GM12878 (cell line): ENCODE measurements at regions not wholly inside any gene's neighbourhood (a gene's known extent, or its start where the extent isn't known, plus 50 kb on each side); places are given as distances from the start of the nearest gene placed in this dataset.
A peak's percentile ranks its signal among the peaks of the same experiment; 100 is the strongest.

Experiments used
- ATAC-seq: fragments of 200-7000 bp; cut with Tn5 transposase; 3 replicates; pipeline ENCODE4 v1.9.1; 2020; ENCODE audit warnings: mild to moderate bottlenecking, moderate library complexity
- BruUV-seq: library from RNA; stranded (reverse); fragments of 400-500 nt; replicated peaks from 2 replicates; lab custom pipeline; 2021; lab: Mats Ljungman, UMichigan
- CTCF ChIA-PET: fragments of 300-600 bp; sonication (Branson Sonifier 250); formaldehyde crosslinking; extraction: SDS; loops from one replicate; lab custom pipeline; 2021; ENCODE audit warnings: inconsistent platforms; lab: Yijun Ruan, JAX
- POLR2A ChIA-PET: fragments of 350-600 bp; formaldehyde crosslinking; extraction: SDS; loops from one replicate; lab custom pipeline; 2021; ENCODE audit warnings: inconsistent platforms; lab: Charles Lee
- RAD21 ChIA-PET: fragments of 300-600 bp; sonication (Branson Sonifier 250); formaldehyde crosslinking; loops from one replicate; lab custom pipeline; 2023; ENCODE audit warnings: antibody characterized with exemption; ENCODE audit not compliant: unreplicated experiment; lab: Charles Lee
- SMC1A ChIA-PET: fragments of 300-600 bp; sonication (Branson Sonifier 250); formaldehyde crosslinking; loops from one replicate; lab custom pipeline; 2023; ENCODE audit not compliant: unreplicated experiment, uncharacterized antibody; lab: Charles Lee
- DNase-seq: peaks from one replicate; pipeline ENCODE4 v3.0.0-alpha.2; 2011; ENCODE audit warnings: low read depth, low spot score
- FAIRE-seq: peaks from 3 replicates; lab custom pipeline; 2011; peaks lifted over from hg19 to GRCh38; lab: Jason Lieb, UNC
- H2AFZ ChIP-seq: 2 replicates; pipeline ENCODE4 v1.6.0; 2011; ENCODE audit warnings: low read depth, low read length, control low read depth; ENCODE audit not compliant: control insufficient read depth
- H3K27ac ChIP-seq: 2 replicates; pipeline ENCODE4 v1.5.1; 2011; ENCODE audit warnings: control low read depth; ENCODE audit not compliant: control insufficient read depth, insufficient read depth
- H3K27me3 ChIP-seq, 2 experiments: replicated peaks in 1 of 2; 2 replicates each; pipeline versions ENCODE4 v1.6.0 to v1.6.1; 2011; ENCODE audit warnings: low read length in 1 of 2; ENCODE audit not compliant: control insufficient read depth in 2 of 2, insufficient read depth in 2 of 2
- H3K36me3 ChIP-seq, 2 experiments: 2 replicates each; pipeline ENCODE4 v1.5.1; 2011; ENCODE audit warnings: low read length in 1 of 2; ENCODE audit not compliant: control insufficient read depth in 2 of 2, insufficient read depth in 2 of 2
- H3K4me1 ChIP-seq: 2 replicates; pipeline ENCODE4 v1.6.1; 2011; ENCODE audit warnings: mild to moderate bottlenecking, low read length, moderate library complexity, mixed read lengths; ENCODE audit not compliant: control insufficient read depth, insufficient read depth
- H3K4me2 ChIP-seq: 2 replicates; pipeline ENCODE4 v1.6.0; 2011; ENCODE audit warnings: control low read depth; ENCODE audit not compliant: control insufficient read depth, insufficient read depth
- H3K4me3 ChIP-seq: fragments of 200-600 bp; sonication (generic); 2 replicates; pipeline ENCODE4 v1.5.1; 2016
- H3K79me2 ChIP-seq: 2 replicates; pipeline ENCODE4 v1.6.0; 2011; ENCODE audit warnings: low read length; ENCODE audit not compliant: control insufficient read depth, insufficient read depth
- H3K9ac ChIP-seq: 2 replicates; pipeline ENCODE4 v1.8.0; 2011; ENCODE audit warnings: low read length, control low read depth, mixed read lengths; ENCODE audit not compliant: control insufficient read depth, insufficient read depth
- H3K9me3 ChIP-seq: replicated peaks from 3 replicates; pipeline ENCODE4 v1.5.1; 2011; ENCODE audit warnings: mild to moderate bottlenecking, low read length; ENCODE audit not compliant: control insufficient read depth, insufficient read depth
- H4K20me1 ChIP-seq: 2 replicates; pipeline ENCODE4 v1.6.0; 2011; ENCODE audit not compliant: control insufficient read depth, insufficient read depth
- EZH2 ChIP-seq: IDR thresholded peaks from 2 replicates; pipeline ENCODE4 v1.6.1; 2012; ENCODE audit warnings: low read depth, mild to moderate bottlenecking, control low read depth, inconsistent platforms, low read length, borderline replicate concordance; ENCODE audit not compliant: control insufficient read depth
- SPI1 ChIP-seq: IDR thresholded peaks from 2 replicates; pipeline ENCODE4 v1.6.1; 2011; ENCODE audit warnings: low read depth, mild to moderate bottlenecking, low read length, moderate library complexity, borderline replicate concordance; ENCODE audit not compliant: insufficient read depth
- ZNF274 ChIP-seq: IDR thresholded peaks from one replicate; pipeline ENCODE4 v1.8.0; 2011; ENCODE audit not compliant: insufficient read length, insufficient read depth
- WGBS: methylation state at CpG from one replicate; pipeline ENCODE4 v1.1.6; 2016; ENCODE audit warnings: low lambda C conversion rate; ENCODE audit not compliant: insufficient replicate concordance, insufficient coverage; ENCODE audit errors: missing lambda C conversion rate; 5-methylcytosine and 5-hydroxymethylcytosine counted together
- in situ Hi-C: fragments of 300-500 bp; cut with MboI; formaldehyde crosslinking; loops from 9 replicates; pipeline ENCODE4 v1.14.3; 2018; ENCODE audit warnings: mixed read lengths
- intact Hi-C: fragments of 100-400 bp; cut with micrococcal nuclease; formaldehyde crosslinking; loops from one replicate; pipeline ENCODE4 v1.14.2; 2022; ENCODE audit not compliant: unreplicated experiment
- TF ChIP-seq, protein P1 (sequence below): IDR thresholded peaks from 2 replicates; pipeline ENCODE4 v1.6.1; 2012; ENCODE audit warnings: mild to moderate bottlenecking, low read depth, low read length
- TF ChIP-seq, protein P2 (sequence below): fragments of 450-650 bp; IDR thresholded peaks from 2 replicates; pipeline ENCODE4 v1.6.1; 2017; ENCODE audit warnings: low read depth, mild to moderate bottlenecking, moderate library complexity

DNA sequence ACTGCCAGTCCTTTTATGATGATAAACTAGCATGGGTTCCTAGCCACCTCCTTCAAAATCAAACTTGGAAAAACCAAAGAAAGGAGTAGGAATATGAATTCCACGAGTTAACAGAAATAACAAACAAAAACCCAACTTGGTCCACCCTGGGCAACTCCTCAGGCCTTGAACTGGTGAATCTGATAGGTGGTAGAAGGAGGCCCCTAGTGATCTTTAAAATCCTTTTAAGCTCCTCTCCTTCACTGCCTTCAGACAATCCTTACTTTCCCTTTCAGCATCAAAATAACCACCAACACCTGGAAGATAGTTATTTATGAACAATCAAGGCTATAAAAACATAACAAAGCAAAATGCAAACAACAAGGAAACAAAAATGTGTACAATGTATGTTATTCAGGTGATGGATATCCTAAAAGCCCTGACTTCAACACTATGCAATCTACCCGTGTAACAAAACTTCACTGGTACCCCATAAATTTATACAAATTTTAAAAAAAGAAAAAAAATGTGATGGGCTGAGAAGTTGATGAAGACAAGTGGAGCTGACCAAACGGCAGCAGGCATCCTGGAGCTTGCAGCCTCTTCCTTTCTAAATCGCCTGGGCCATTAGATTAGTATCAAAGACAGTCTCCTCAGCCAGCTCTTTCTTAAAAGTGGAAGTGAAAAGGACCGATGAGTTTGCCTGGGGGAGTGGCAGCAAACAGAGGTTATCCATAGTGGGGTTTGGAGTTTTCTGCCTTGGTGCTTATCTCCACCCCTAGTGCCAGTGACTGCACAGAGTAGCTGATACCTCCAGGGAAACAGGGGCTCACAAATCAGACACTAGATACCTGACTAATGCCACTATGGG lies 179.6 kb downstream of the TMA16 start:
- FAIRE-seq, result no peak
- Histone ChIP-seq H3K27me3 (no peaks in the 10 kb centered on the region), H3K79me2 (no peaks in the 10 kb centered on the region), H3K4me2 (peak overlapping the region; percentile 10; the same call in 1 of the 2 replicates), H3K9ac (no peak overlapping the region), H3K36me3 (no peaks in the 10 kb centered on the region)
- ChIA-PET CTCF (interaction anchor here (0.9 to 17.2 kb wide), 18 partner anchors 8 to 1057 kb away, joined by 3 to 571 read pairs (median 5); no protein-coding TSS in a partner anchor), RAD21 (interaction anchor here (0.9 to 4.5 kb wide), 17 partner anchors 9 to 190 kb away, joined by 3 to 34 read pairs (median 5); no protein-coding TSS in a partner anchor)
- ATAC-seq, result peak; percentile 90
- TF ChIP-seq EZH2 (no peak), ZNF274 (no peak), SPI1 (peak; percentile 76)
- TF ChIP-seq, protein P1, sequence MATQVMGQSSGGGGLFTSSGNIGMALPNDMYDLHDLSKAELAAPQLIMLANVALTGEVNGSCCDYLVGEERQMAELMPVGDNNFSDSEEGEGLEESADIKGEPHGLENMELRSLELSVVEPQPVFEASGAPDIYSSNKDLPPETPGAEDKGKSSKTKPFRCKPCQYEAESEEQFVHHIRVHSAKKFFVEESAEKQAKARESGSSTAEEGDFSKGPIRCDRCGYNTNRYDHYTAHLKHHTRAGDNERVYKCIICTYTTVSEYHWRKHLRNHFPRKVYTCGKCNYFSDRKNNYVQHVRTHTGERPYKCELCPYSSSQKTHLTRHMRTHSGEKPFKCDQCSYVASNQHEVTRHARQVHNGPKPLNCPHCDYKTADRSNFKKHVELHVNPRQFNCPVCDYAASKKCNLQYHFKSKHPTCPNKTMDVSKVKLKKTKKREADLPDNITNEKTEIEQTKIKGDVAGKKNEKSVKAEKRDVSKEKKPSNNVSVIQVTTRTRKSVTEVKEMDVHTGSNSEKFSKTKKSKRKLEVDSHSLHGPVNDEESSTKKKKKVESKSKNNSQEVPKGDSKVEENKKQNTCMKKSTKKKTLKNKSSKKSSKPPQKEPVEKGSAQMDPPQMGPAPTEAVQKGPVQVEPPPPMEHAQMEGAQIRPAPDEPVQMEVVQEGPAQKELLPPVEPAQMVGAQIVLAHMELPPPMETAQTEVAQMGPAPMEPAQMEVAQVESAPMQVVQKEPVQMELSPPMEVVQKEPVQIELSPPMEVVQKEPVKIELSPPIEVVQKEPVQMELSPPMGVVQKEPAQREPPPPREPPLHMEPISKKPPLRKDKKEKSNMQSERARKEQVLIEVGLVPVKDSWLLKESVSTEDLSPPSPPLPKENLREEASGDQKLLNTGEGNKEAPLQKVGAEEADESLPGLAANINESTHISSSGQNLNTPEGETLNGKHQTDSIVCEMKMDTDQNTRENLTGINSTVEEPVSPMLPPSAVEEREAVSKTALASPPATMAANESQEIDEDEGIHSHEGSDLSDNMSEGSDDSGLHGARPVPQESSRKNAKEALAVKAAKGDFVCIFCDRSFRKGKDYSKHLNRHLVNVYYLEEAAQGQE, result no peak
- TF ChIP-seq, protein P2, sequence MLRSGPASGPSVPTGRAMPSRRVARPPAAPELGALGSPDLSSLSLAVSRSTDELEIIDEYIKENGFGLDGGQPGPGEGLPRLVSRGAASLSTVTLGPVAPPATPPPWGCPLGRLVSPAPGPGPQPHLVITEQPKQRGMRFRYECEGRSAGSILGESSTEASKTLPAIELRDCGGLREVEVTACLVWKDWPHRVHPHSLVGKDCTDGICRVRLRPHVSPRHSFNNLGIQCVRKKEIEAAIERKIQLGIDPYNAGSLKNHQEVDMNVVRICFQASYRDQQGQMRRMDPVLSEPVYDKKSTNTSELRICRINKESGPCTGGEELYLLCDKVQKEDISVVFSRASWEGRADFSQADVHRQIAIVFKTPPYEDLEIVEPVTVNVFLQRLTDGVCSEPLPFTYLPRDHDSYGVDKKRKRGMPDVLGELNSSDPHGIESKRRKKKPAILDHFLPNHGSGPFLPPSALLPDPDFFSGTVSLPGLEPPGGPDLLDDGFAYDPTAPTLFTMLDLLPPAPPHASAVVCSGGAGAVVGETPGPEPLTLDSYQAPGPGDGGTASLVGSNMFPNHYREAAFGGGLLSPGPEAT, result no peak
- TF ChIP-seq, all 136 proteins: peak for 1
- Histone ChIP-seq H4K20me1 (no peaks in the 10 kb centered on the region), H3K27ac (no peak overlapping the region), H3K4me1 (no peaks in the 10 kb centered on the region; the same call in 1 of the 2 replicates), H3K9me3 (no peaks in the 10 kb centered on the region), H2AFZ (peak overlapping the region; percentile 69), H3K4me3 (no peak overlapping the region; the same call in 1 of the 2 replicates)
- in situ Hi-C loops (no loop called here), intact Hi-C loops (loop anchor here (5.0 kb wide), 1 partner anchor 182 kb away; the partner anchor contains the start of gene TMA16)
- no peak for DNase-seq
- SMC1A ChIA-PET, result interaction anchor here (0.9 to 25.0 kb wide), 22 partner anchors 8 to 204 kb away, joined by 3 to 727 read pairs (median 4); no protein-coding TSS in a partner anchor
- BruUV-seq, result no TSS peak
- 11% methylated on average over 5 of the region's 5 CpGs for WGBS
- POLR2A ChIA-PET, result interaction anchor here (0.9 to 1.4 kb wide), 6 partner anchors 10 to 118 kb away, joined by 3 to 6 read pairs (median 3); no protein-coding TSS in a partner anchor
